Panc1 (cell line): ENCODE measurements at regions not wholly inside any gene's neighbourhood (a gene's known extent, or its start where the extent isn't known, plus 50 kb on each side); places are given as distances from the start of the nearest gene placed in this dataset.

Experiments used
- ATAC-seq: fragments of 200-7000 bp; cut with Tn5 transposase; 2 replicates; pipeline ENCODE4 v1.9.1; 2020; ENCODE audit warnings: mild to moderate bottlenecking, moderate library complexity
- BruUV-seq: library from RNA; stranded (reverse); fragments of 400-500 nt; replicated peaks from 2 replicates; lab custom pipeline; 2021; lab: Mats Ljungman, UMichigan
- CTCF ChIA-PET: fragments of 300-600 bp; sonication (Branson Sonifier 250); formaldehyde crosslinking; loops from one replicate; lab custom pipeline; 2022; ENCODE audit warnings: antibody characterized with exemption; lab: Charles Lee
- POLR2A ChIA-PET: fragments of 300-600 bp; sonication (Branson Sonifier 250); formaldehyde crosslinking; loops from one replicate; lab custom pipeline; 2022; ENCODE audit warnings: antibody characterized with exemption; lab: Charles Lee
- DNase-seq: peaks from one replicate; pipeline ENCODE4 v3.0.0-alpha.2; 2010; ENCODE audit warnings: low read depth, low spot score
- H3K27ac ChIP-seq: 2 replicates; pipeline ENCODE4 v1.5.1; 2011; ENCODE audit warnings: mild to moderate bottlenecking, low read length, inconsistent platforms
- H3K27me3 ChIP-seq: fragments of 200-500 bp; sonication (Bioruptor generic); 2 replicates; pipeline ENCODE4 v1.6.0; 2014; ENCODE audit warnings: low read length, inconsistent platforms; ENCODE audit not compliant: control insufficient read depth, insufficient read depth
- H3K36me3 ChIP-seq: fragments of 200-500 bp; sonication (Bioruptor generic); 2 replicates; pipeline ENCODE4 v1.5.1; 2014; ENCODE audit warnings: inconsistent platforms, mild to moderate bottlenecking, low read length, moderate library complexity; ENCODE audit not compliant: control insufficient read depth, insufficient read depth
- H3K4me1 ChIP-seq: 2 replicates; pipeline ENCODE4 v1.5.1; 2011; ENCODE audit warnings: inconsistent platforms, mild to moderate bottlenecking, low read length, moderate library complexity; ENCODE audit not compliant: control insufficient read depth, insufficient read depth
- H3K4me3 ChIP-seq, 2 experiments: 2 replicates each; pipeline ENCODE4 v1.5.1; 2011 to 2012; ENCODE audit warnings: low read depth in 2 of 2, low read length in 2 of 2, mild to moderate bottlenecking in 2 of 2, inconsistent platforms in 1 of 2, moderate library complexity in 1 of 2
- H3K9me3 ChIP-seq: fragments of 200-500 bp; sonication (Bioruptor generic); 2 replicates; pipeline ENCODE4 v1.5.1; 2014; ENCODE audit warnings: low read depth, mild to moderate bottlenecking, inconsistent platforms, low read length, moderate library complexity; ENCODE audit not compliant: control insufficient read depth, insufficient read depth
- POLR2AphosphoS5 ChIP-seq: IDR thresholded peaks from 2 replicates; pipeline ENCODE4 v1.6.1; 2012; ENCODE audit warnings: mild to moderate bottlenecking, low read depth, low read length, moderate library complexity
- SIN3A ChIP-seq: IDR thresholded peaks from 2 replicates; pipeline ENCODE4 v1.6.1; 2012; ENCODE audit warnings: low read depth, mild to moderate bottlenecking, low read length, moderate library complexity, borderline replicate concordance; ENCODE audit not compliant: insufficient read depth
- TCF7L2 ChIP-seq: IDR thresholded peaks from 2 replicates; pipeline ENCODE4 v1.6.1; 2011; ENCODE audit warnings: mild to moderate bottlenecking, low read depth, low read length, inconsistent platforms
- in situ Hi-C: cut with HindIII; loops from 2 replicates; pipeline ENCODE4 v1.10.0; 2016; ENCODE audit warnings: low sequenced_read_pairs, low pct_unique_long_range_greater_than_20kb
- intact Hi-C: fragments of 100-400 bp; cut with micrococcal nuclease; formaldehyde crosslinking; loops from one replicate; pipeline ENCODE4 v1.10.0; 2022; ENCODE audit not compliant: unreplicated experiment
- TF ChIP-seq, protein P1 (sequence below), 2 experiments: IDR thresholded peaks; 2 replicates each; pipeline ENCODE4 v1.6.1; 2011 to 2012; ENCODE audit warnings: low read depth in 2 of 2, control low read depth in 1 of 2, low read length in 1 of 2, mild to moderate bottlenecking in 1 of 2, moderate library complexity in 1 of 2; ENCODE audit not compliant: insufficient read depth in 1 of 2
- TF ChIP-seq, protein P2 (sequence below): fragments of 450-650 bp; IDR thresholded peaks from 2 replicates; pipeline ENCODE4 v1.5.1; 2017; ENCODE audit warnings: mild to moderate bottlenecking

DNA sequence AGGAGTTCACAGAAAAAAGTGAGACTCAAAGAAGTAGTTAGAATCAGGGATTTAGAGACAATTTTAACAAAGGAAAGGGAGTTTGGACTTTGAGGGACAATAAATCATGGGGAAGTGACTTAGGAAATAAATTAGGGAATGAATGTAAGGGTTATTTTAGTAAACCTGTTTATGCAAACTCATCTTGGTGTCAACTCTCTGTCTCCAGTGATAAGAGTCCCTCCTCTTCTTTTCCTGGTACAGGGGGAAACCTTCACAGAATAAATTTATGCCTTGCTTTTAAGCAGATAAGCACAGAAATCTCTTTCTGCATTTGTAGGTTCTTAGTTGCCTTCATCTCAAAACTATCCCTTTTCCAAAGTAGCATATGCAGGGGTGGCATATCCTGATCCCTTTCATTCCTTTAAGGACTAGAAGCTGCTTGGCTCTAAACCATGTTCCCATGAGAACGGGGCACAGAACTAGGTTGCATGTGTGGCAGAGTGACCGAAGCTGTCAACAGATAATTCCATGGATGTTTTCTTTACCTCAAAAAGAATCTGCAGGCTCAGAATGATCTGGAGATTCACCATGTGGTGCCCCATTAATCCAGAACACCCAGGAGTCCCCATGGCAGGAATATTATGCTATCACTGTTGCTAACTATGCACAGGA lies 155.4 kb downstream of the ZNF648 start:
- Histone ChIP-seq H3K4me1 (no peaks in the 10 kb centered on the region), H3K9me3 (no peaks in the 10 kb centered on the region), H3K36me3 (no peaks in the 10 kb centered on the region), H3K4me3 (no peak overlapping the region), H3K27me3 (no peaks in the 10 kb centered on the region), H3K27ac (no peak overlapping the region)
- ATAC-seq (no peak), DNase-seq (no peak)
- POLR2A ChIA-PET: no interaction called here
- intact Hi-C loops: no loop called here
- in situ Hi-C loops: no loop called here
- TF ChIP-seq, protein P1, sequence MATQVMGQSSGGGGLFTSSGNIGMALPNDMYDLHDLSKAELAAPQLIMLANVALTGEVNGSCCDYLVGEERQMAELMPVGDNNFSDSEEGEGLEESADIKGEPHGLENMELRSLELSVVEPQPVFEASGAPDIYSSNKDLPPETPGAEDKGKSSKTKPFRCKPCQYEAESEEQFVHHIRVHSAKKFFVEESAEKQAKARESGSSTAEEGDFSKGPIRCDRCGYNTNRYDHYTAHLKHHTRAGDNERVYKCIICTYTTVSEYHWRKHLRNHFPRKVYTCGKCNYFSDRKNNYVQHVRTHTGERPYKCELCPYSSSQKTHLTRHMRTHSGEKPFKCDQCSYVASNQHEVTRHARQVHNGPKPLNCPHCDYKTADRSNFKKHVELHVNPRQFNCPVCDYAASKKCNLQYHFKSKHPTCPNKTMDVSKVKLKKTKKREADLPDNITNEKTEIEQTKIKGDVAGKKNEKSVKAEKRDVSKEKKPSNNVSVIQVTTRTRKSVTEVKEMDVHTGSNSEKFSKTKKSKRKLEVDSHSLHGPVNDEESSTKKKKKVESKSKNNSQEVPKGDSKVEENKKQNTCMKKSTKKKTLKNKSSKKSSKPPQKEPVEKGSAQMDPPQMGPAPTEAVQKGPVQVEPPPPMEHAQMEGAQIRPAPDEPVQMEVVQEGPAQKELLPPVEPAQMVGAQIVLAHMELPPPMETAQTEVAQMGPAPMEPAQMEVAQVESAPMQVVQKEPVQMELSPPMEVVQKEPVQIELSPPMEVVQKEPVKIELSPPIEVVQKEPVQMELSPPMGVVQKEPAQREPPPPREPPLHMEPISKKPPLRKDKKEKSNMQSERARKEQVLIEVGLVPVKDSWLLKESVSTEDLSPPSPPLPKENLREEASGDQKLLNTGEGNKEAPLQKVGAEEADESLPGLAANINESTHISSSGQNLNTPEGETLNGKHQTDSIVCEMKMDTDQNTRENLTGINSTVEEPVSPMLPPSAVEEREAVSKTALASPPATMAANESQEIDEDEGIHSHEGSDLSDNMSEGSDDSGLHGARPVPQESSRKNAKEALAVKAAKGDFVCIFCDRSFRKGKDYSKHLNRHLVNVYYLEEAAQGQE (IDR thresholded peaks at IDR 0.05; ENCODE audit: insufficient read depth in 1 of 2, low read depth in 2 of 2, low read length in 1 of 2): no peak
- TF ChIP-seq SIN3A (no peak), POLR2AphosphoS5 (no peak), TCF7L2 (no peak)
- TF ChIP-seq, protein P2, sequence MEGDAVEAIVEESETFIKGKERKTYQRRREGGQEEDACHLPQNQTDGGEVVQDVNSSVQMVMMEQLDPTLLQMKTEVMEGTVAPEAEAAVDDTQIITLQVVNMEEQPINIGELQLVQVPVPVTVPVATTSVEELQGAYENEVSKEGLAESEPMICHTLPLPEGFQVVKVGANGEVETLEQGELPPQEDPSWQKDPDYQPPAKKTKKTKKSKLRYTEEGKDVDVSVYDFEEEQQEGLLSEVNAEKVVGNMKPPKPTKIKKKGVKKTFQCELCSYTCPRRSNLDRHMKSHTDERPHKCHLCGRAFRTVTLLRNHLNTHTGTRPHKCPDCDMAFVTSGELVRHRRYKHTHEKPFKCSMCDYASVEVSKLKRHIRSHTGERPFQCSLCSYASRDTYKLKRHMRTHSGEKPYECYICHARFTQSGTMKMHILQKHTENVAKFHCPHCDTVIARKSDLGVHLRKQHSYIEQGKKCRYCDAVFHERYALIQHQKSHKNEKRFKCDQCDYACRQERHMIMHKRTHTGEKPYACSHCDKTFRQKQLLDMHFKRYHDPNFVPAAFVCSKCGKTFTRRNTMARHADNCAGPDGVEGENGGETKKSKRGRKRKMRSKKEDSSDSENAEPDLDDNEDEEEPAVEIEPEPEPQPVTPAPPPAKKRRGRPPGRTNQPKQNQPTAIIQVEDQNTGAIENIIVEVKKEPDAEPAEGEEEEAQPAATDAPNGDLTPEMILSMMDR: no peak
- CTCF ChIA-PET: no interaction called here
- no TSS peak for BruUV-seq

DNA sequence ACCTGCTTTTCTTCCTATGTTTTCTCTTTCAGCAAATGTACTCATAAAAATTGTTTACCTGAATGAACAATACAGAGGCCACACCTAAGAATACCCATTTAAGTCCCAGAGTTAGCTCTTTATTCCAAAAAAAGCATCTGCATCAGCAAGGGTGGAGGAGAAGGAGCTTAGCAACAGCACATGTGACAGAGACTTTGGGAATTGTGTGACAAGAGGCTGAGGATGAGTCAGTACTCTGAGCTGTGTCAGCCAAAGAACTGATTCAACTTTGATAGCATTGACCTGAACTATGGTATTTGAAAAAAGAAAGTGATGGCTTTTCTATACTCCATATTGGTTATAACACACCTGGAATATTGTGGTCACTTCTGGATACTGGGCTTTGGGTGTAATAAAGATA lies 162.7 kb downstream of the ZNF648 start:
- BruUV-seq: no TSS peak
- intact Hi-C loops (no loop called here), in situ Hi-C loops (no loop called here)
- Histone ChIP-seq H3K27me3 (no peaks in the 10 kb centered on the region), H3K9me3 (no peaks in the 10 kb centered on the region), H3K36me3 (no peaks in the 10 kb centered on the region), H3K4me3 (no peak overlapping the region), H3K4me1 (no peaks in the 10 kb centered on the region), H3K27ac (no peak overlapping the region)
- no peak for TF ChIP-seq SIN3A
- TF ChIP-seq, protein P1 (IDR thresholded peaks at IDR 0.05; ENCODE audit: insufficient read depth in 1 of 2, low read depth in 2 of 2, low read length in 1 of 2): no peak
- no peak for TF ChIP-seq POLR2AphosphoS5
- TF ChIP-seq TCF7L2: no peak
- TF ChIP-seq, protein P2: no peak
- POLR2A ChIA-PET: no interaction called here
- CTCF ChIA-PET: no interaction called here
- DNase-seq (no peak), ATAC-seq (no peak)
